PC-9 (cell line): ENCODE measurements at regions not wholly inside any gene's neighbourhood (a gene's known extent, or its start where the extent isn't known, plus 50 kb on each side); places are given as distances from the start of the nearest gene placed in this dataset.

ENCODE experiments used
- EZH2 ChIP-seq: fragments of 200-600 bp; sonication (generic); IDR thresholded peaks from 2 replicates; pipeline ENCODE4 v1.8.0; 2017; ENCODE audit warnings: antibody characterized with exemption, low read depth
- TF ChIP-seq, protein P1 (sequence below): fragments of 200-600 bp; sonication (generic); conservative IDR thresholded peaks from 2 replicates; pipeline ENCODE4 v1.6.1; 2017; ENCODE audit warnings: mixed run types, antibody characterized with exemption, mild to moderate bottlenecking, moderate library complexity

DNA sequence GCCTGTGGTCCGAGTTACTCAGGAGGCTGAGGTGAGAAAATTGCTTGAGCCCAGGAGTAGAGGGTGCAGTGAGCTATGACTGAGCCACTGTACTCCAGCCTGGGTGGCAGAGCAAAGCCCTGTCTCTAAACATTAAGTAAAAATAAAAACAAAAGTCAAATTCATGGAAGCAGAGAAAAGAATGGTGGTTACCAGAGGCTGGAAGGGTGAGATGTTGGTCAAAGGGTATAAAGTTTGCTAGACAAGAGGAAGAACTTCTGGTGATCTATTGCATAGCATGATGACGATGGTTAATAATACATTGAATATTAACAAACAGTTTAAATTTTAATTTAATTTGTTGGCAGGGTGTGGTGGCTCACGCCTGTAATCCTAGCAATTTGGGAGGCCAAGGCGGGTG, 68.1 kb downstream of the CRPPA start:
- TF ChIP-seq, protein P1, sequence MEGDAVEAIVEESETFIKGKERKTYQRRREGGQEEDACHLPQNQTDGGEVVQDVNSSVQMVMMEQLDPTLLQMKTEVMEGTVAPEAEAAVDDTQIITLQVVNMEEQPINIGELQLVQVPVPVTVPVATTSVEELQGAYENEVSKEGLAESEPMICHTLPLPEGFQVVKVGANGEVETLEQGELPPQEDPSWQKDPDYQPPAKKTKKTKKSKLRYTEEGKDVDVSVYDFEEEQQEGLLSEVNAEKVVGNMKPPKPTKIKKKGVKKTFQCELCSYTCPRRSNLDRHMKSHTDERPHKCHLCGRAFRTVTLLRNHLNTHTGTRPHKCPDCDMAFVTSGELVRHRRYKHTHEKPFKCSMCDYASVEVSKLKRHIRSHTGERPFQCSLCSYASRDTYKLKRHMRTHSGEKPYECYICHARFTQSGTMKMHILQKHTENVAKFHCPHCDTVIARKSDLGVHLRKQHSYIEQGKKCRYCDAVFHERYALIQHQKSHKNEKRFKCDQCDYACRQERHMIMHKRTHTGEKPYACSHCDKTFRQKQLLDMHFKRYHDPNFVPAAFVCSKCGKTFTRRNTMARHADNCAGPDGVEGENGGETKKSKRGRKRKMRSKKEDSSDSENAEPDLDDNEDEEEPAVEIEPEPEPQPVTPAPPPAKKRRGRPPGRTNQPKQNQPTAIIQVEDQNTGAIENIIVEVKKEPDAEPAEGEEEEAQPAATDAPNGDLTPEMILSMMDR: no peak
- TF ChIP-seq EZH2: no peak
